Nephron progenitor cell (in vitro differentiated cells): ENCODE measurements at regions not wholly inside any gene's neighbourhood (a gene's known extent, or its start where the extent isn't known, plus 50 kb on each side); places are given as distances from the start of the nearest gene placed in this dataset.

ENCODE experiments used
- DNase-seq: peaks from one replicate; pipeline ENCODE4 v3.0.0; 2021
- H3K27ac Mint-ChIP-seq: 2 replicates; pipeline ENCODE4 v1.8.0; 2021; ENCODE audit warnings: mild to moderate bottlenecking, moderate library complexity, mixed read lengths
- H3K27me3 Mint-ChIP-seq: 2 replicates; pipeline ENCODE4 v1.8.0; 2021; ENCODE audit warnings: mild to moderate bottlenecking, low read depth, mixed read lengths; ENCODE audit not compliant: poor library complexity
- H3K36me3 Mint-ChIP-seq: 2 replicates; pipeline ENCODE4 v1.8.0; 2021; ENCODE audit warnings: low read depth, mixed read lengths
- H3K4me1 Mint-ChIP-seq: 2 replicates; pipeline ENCODE4 v1.8.0; 2021; ENCODE audit warnings: mixed read lengths
- H3K4me3 Mint-ChIP-seq: 2 replicates; pipeline ENCODE4 v1.8.0; 2021; ENCODE audit warnings: mild to moderate bottlenecking, moderate library complexity, mixed read lengths
- H3K9me3 Mint-ChIP-seq: 2 replicates; pipeline ENCODE4 v1.8.0; 2021; ENCODE audit warnings: mild to moderate bottlenecking, moderate library complexity, mixed read lengths
- CTCF ChIP-seq: fragments of 200-600 bp; sonication (generic); IDR thresholded peaks from 2 replicates; pipeline ENCODE4 v1.5.0; 2021; ENCODE audit warnings: antibody characterized with exemption

- Mint-ChIP-seq H3K27ac (no peak overlapping the region), H3K27me3 (peaks cover 5% of the 10 kb centered on the region), H3K4me1 (no peaks in the 10 kb centered on the region), H3K36me3 (no peaks in the 10 kb centered on the region), H3K4me3 (no peak overlapping the region), H3K9me3 (peaks cover 32% of the 10 kb centered on the region)
- no peak for DNase-seq
- no peak for TF ChIP-seq CTCF
These were observed 103.2 kb upstream of the HCN1 start for GRCh38 chr5:45799388-45799787.

- peak; percentile 22 for TF ChIP-seq CTCF
- H3K27ac Mint-ChIP-seq: no peak overlapping the region
- DNase-seq: no peak
- H3K36me3 Mint-ChIP-seq: no peaks in the 10 kb centered on the region
- no peaks in the 10 kb centered on the region for H3K4me1 Mint-ChIP-seq
- H3K9me3 Mint-ChIP-seq: peaks cover 17% of the 10 kb centered on the region
- H3K27me3 Mint-ChIP-seq: peaks cover 5% of the 10 kb centered on the region
- no peak overlapping the region for H3K4me3 Mint-ChIP-seq
These were observed 100.9 kb upstream of the HCN1 start for GRCh38 chr5:45796959-45797553.

- H3K4me1 Mint-ChIP-seq: no peaks in the 10 kb centered on the region
- no peak overlapping the region for H3K4me3 Mint-ChIP-seq
- no peaks in the 10 kb centered on the region for H3K36me3 Mint-ChIP-seq
- peaks cover 10% of the 10 kb centered on the region for H3K9me3 Mint-ChIP-seq
- H3K27ac Mint-ChIP-seq: no peak overlapping the region
- H3K27me3 Mint-ChIP-seq: no peaks in the 10 kb centered on the region
- no peak for DNase-seq
- TF ChIP-seq CTCF: no peak
These were observed 99.3 kb upstream of the HCN1 start for GRCh38 chr5:45795458-45795857.

- Mint-ChIP-seq H3K27me3 (no peaks in the 10 kb centered on the region), H3K9me3 (peaks cover 16% of the 10 kb centered on the region), H3K4me1 (no peaks in the 10 kb centered on the region), H3K27ac (no peak overlapping the region), H3K4me3 (no peak overlapping the region), H3K36me3 (no peaks in the 10 kb centered on the region)
- DNase-seq: no peak
- TF ChIP-seq CTCF: no peak
These were observed 97.7 kb upstream of the HCN1 start for GRCh38 chr5:45793638-45794532.

GRCh38 chr5:45779874-45780671 is 83.9 kb upstream of the HCN1 start:
- no peak overlapping the region for H3K27ac Mint-ChIP-seq
- no peak overlapping the region for H3K4me3 Mint-ChIP-seq
- no peaks in the 10 kb centered on the region for H3K9me3 Mint-ChIP-seq
- TF ChIP-seq CTCF: no peak
- no peak for DNase-seq
- H3K4me1 Mint-ChIP-seq: no peaks in the 10 kb centered on the region
- peaks cover 4% of the 10 kb centered on the region for H3K27me3 Mint-ChIP-seq
- H3K36me3 Mint-ChIP-seq: no peaks in the 10 kb centered on the region
